GM18502 (cell line): ENCODE measurements at regions not wholly inside any gene's neighbourhood (a gene's known extent, or its start where the extent isn't known, plus 50 kb on each side); places are given as distances from the start of the nearest gene placed in this dataset.
"Not testable (repeated sequence)": the region's sequence is repeated elsewhere in the genome, so short reads cannot be mapped to it uniquely, and the experiment has no call there.

ENCODE experiments used
- ATAC-seq: cut with Tn5 transposase; IDR thresholded peaks from one replicate; pipeline ENCODE4 v1.9.1; 2021; ENCODE audit warnings: mild to moderate bottlenecking; ENCODE audit not compliant: unreplicated experiment, poor library complexity

DNA sequence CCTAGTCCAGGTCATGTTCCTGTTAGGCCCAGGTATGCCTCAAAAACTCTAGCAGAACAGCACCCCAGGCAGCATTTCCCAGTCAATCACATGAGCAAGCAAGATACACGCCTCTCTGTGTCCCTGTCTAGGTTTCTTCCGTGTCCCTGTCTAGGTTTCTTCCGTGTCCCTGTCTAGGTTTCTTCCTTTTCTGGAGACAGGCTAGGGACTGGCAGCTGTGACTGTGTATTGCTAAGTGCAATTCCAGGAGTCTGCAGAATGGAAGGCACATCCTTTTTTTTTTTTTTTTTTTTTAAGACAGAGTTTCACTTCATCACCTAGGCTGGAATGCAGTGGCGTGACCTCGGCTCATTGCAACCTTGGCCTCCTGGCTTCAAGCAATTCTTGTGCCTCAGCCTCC is 77.6 kb downstream of the SETD4 start:
- no peak for ATAC-seq

DNA sequence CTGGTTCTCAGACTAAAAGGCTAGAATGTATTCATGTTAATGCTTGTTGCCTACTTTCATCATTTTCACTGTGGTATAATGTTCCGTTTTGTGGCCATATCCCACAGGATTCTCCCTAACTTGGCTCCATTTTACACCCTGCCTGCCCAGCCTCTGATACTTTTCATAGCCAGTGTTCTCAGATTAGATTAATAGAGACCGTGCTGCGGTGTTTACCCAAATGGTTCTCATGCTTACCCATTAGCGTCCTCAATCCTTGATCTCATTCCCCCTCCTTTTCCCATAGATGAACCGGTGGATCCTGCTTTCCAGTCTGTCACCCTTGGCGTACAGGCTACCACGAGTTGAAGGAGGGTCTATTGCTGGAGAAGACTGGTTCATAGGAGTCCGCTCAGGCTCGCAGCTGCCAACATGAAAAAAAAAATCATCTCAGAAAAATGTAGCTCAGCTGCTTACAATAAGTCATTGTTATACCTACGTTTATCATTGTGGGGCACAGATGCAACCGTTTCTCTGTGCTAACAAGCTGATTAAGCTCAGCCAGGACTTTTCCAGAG is 78.7 kb downstream of the SETD4 start:
- ATAC-seq: no peak

DNA sequence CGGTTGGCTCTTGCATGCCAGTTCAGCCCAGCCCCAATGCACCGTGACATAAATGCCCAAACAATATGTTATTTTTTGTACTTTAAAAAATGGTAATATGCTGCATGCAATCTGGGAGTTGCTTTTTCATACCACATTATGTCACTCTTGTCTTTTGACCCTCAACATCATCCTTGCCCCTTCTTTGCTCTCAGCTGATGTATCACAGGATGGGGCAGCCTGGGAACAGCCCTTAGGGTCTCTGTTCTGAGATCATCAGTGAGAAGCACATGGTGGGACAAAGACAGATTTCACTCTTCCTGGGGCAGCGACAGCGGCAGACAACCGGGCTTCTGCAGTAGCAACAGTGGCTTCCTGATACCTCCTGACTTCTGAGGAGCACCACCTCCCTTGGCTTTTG is 79.5 kb downstream of the SETD4 start:
- no peak for ATAC-seq

DNA sequence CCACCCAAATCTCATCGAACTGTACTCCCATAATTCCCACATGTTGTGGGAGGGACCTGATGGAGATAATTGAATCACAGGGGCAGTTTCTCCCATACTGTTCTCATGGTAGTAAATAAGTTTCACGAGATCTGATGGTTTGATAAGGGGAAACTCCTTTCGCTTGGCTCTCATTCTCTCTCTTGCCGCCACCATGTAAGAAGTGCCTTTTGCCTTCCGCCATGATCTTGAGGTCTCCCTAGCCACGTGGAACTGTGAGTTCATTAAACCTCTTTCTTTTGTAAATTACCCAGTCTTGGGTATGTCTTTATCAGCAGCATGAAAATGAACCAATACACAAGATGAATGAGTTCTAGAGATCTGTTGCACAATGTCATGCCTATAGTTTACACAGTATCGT is 82.5 kb downstream of the SETD4 start:
- ATAC-seq: not testable (repeated sequence)

DNA sequence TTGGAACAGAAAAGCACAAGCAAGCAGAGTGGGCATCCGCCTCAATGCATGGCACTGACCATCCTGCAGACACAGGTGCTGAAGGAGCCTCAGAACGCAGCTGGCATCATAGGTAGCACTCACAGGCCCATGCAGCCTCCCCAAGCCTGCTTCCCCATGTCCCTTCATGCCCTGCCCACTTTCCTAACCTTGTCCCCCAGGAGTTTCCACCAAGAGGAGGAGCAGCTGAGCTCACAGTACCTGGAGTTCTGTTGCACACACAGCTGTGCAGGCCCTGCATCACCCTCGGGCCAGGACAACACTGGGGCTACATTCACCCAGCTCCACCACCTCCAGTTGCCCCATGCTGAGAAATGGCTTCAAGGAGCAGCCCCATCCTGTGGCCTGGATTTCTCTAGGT is 83.4 kb downstream of the SETD4 start:
- ATAC-seq: no peak

DNA sequence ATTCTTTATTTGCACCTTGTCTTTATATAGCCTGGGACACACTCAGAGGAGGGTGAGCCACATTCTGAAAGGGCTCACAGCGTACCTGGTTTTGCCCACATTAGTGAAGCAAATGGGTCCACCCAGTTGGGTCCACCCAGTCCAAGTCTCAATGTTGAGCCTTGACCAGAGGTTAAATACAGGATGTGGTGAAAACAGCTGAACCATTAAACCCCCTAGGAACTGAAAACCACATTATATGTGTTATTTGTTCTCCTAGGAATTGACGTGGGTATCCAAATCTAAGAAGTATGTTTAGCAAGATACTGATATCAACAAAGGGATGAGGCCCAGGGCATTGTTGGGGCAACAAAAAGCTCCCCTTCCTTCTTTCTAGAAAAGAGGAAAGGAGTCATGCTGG is 83.8 kb downstream of the SETD4 start:
- no peak for ATAC-seq

DNA sequence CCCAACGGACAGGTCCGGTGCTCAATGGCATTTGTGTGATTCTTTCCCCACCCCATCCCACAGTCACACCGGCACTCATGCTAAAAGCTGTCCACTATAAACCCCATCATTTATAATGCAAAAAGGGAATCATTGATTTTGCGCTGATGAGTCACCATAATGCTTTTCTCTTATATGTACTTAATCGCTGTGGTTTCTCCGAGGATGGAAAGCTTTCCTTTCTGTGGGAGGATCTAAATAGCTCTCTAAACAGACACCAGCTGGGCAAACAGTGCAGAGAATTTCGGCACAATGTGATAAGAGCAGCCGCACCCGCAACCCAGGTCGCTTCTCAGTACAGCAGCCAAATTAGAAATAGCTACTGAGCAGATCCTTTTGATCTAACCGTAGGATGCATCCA is 85.6 kb downstream of the SETD4 start:
- ATAC-seq: no peak

DNA sequence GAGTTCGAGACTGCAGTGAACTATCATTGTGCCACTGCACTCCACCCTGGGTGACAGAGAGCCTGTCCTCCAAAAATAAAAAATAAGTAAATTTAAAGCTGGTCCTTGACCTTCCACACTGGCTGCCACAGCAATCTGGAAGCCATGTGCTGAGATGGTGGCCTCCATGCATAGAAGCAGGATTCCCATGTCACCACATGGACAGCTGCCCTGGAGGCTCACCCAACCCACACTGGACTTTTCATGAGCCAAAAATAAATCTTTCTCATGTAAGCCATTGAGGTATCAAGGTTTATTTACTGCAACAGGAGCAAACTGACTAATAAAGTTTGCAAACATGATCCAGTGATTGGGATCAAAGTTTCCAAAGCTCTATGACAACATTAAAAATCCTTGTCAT is 88.5 kb downstream of the SETD4 start:
- ATAC-seq: no peak

DNA sequence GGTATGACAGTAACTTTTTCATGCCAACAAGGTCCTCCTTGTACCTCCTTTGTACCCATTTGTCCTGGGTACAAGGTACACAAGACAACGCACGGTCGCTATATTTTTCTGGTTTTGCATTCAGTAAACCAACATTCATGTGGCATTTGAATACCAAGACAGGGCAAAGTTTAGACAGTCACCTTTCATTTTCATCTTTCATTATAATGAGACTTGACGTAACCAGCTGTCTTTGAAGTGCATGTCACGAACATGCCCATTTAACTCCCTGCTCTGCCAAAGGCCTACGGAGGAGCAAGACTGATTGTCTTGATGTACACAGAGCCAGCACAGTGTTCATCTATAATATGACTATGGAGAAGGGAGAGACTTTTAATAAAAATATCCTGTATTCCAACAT is 91.0 kb downstream of the SETD4 start:
- ATAC-seq: no peak

DNA sequence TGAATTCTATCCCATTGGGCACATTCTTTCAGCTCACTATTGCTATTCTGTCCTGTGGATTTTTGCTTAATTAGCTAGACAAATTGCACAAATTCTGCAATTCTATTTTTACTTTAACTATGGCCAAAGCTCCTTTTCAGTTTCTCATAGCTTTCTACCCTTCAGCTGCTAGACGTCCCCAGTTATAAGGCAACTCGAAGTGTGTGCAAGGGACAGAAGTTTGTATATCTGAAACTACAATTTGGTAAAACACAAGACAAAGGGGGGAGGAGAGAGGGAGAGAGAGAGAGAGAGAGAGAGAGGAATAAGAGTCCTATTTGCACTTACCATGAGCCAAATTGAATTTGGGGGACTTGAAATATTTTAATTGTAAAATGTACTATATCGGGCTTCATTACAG is 91.8 kb downstream of the SETD4 start:
- ATAC-seq: no peak

DNA sequence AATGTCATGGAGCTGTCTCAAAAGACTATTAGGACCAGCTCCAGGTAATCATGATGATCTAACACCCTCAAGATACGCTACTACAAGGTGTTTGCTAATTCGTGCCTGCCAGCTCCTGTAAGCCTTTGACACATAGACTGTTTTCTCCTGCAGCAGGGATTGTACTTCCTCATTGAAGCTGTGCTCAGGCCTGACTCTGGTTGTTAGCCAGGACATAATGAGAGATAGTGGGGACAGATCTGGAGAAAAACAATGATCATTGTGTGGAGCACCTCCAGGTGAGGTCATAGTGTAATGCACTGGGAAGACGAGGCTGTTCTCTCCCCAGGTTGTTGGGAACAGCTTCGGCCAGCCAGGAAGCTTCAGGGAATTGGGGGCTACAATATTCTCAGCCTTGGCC is 94.6 kb downstream of the SETD4 start:
- no peak for ATAC-seq

DNA sequence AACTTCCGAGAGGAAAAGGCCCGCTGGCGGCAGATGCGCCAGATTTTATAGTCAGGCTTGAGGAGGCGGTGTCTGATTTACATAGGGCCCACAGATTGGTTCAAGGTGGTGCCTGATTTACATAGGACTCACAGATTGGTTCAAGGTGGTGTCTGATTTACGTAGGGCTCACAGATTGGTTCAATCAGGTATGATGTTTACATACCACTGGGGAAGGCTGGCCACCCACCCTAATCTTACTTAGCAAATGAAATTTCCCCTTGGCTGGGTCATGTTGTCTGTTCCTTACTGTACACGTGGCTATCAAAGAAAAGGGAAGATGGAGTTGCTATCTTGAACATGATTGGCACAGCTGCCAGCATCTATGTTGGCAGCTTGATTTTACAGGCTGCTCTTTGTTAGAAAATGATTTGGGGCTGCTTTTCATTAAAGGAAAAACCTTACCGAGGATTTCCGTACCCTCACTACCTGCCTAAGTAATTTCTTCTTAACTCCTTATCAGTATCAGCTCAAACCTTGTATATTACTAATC is 96.3 kb downstream of the SETD4 start:
- ATAC-seq: no peak

DNA sequence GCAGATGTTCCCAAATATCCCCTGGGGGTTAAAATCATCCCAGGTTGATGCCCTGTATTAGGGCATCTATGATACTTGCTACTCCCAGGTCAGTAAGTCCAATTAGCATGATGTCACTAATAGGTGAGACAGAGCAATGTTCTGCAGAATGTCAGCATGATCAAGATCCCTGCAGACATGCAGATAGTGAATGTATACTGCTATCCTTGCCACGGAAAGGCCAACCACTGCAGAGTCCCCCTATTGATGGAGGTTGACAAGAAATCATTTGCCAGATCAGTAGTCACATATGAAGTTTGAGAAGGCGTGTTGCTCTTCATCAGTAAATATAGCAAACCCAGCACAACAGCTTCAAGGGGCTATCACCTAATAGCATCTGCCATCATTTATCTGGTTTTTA is 97.4 kb downstream of the SETD4 start:
- ATAC-seq: no peak

DNA sequence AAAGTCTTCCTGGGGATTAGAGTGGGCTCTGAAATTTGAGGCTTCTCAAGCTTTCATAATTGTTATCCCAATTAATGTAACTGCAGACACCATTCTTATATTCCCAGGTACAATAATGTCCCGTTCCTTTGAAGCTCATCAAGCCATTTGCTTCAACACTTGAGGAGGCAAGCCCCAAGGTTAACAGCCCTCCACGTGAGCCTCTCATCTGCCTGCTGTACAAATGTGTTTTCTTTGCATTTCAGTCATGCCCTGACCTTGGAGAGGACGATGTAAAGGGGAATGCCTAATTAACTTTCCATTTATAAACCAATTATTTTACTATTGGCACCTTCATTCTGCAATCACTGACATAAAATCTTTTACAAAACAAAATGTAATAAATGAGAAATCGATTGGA is 106.3 kb downstream of the SETD4 start:
- no peak for ATAC-seq

DNA sequence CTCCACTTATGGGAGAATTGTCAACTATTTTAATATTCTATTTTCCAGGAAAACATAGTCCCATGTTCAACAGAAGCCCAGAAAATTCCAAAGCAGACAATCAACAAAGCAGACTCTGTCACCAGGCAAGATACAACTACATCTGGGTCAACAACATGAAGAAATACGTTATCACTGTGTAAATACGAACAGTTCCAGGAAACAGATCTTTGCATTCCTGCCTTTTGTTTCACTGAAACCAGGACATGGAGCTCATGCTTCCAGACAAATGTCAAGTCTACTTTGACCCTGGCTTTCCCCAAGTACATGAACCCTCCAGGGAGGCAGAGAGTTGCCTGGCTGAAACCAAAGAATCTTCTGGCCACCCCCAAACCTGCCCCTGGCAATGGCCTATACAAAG is 106.7 kb downstream of the SETD4 start:
- ATAC-seq: no peak

DNA sequence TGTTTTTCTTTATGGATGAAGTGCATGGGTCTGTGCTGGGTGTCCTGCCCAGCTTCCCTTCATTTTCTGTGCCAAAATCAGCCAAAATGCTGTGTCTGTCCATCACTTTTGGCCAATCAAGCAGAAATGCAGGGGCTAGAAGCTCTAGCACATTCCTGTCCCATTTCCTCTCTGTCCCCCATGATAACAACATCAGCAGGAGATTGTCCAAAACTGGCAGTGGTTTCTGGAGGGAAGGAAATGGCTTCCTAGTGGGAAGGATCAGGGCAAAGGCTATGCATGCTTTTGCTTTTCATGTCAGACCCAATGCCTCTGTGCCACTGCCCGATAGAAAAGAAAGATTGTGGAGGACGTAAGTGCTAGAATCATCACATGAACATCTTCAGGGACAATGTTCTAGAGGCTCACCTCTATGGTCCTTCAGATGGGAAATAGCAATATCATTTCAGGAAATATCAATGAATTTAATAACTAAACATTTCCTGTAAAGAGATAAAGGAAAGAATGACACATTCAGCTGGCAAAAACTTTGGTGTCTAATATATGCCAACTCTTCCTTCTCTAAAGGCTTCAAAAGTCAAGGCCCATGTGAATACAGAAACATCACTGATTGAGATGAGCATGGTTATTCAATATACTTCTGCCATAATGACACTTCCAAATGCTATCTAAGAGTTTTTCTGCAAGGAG is 107.5 kb downstream of the SETD4 start:
- no peak for ATAC-seq

DNA sequence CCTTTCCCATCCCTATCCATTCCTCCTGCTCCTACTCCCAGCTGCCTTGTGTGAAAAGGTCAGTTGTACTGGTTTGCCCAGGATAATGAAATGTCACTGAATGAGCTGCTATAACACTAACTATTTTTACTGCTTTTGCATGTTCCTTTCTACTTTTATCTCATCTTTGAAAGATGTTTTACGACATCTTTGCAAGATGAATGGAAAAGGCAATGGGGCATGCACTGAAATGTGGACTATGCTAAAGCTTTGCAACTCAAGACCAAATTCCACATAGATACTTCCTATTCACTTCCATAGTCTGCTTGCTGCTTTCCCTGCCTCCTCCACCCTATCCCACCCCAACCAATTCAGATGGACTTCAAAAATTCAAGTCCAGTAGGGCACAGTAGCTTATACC is 111.3 kb downstream of the SETD4 start:
- ATAC-seq: no peak

DNA sequence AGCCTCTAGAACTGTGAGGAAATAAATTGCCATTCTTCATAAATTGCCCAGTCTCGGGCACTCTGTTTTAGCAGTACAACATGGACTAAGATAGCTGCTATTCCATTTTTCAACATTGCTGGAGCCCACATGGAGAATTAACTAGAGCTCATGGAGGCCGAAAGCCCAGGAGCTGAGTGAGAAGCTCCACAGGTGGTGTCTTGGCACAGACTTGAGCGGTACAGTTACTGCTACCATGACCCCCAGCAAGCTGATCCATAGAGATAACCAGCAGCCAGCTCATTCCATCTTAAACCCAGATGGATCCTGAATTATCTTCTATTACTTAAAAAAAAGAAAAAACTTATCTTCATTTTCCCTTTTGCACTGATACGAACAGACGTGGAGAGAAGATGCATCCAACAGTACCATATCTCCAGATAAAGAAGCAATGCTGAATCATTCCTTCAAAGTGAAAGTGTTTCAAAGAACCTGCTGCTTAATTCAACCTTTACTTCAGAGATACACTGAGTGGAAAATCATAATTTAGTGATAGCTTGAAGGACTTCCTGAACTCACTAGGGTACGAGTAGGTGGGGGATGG is 115.1 kb downstream of the SETD4 start:
- ATAC-seq: no peak

DNA sequence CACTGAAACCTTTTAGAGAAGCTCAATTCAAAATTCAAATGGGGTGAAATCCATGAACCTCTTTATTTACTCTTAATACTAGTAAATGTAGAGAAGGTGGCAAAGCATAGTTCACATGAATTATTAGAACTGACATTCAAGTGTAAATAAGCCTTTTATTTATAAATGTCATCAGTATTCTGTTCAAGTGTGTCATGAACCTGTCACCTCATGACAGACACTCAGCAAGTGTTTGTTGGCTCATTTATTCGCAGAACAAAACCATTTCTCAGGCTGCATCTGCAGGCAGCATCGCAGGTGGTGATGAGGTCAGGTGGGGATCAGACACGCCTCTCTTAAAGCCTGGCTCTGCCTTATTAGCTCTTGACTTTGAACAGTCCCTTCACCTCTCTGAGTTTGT is 116.6 kb downstream of the SETD4 start:
- ATAC-seq: no peak

DNA sequence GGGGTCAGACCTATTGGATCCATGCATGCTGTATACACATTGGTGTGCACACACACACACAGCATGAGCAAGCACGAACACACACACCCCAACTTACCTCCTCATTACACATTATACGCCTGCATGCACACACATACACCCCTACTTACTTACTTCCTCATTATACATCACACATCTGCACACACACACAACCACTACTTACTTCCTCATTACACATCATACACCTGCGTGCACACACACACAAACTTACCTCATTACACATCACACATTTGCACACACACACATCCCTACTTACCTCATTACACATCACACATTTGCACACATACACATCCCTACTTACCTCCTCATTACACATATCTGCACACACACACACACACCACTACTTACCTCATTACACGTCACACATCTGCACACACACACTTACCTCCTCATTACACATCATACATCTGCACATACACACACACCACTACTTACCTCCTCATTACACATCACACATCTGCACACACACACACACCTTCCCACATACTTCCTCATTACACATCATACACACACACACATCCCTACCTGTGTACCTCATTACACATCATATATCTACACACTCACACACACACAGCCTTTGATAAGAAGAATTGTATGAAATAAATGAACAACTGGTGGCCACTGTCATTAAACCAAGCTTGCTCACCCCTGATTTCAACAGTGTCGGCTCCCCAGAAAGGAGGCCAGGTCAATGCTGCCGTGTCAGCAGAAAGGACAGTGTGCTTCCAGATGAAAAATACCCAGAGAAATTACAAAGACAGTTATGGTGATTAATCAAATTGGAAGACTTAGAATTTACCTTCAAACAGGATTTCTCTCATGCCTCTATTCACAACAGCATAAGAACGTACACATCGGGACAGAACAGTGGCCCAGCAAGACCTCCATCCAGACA is 117.8 kb downstream of the SETD4 start:
- ATAC-seq: no peak
